SK-N-SH (cell line): ENCODE measurements at regions not wholly inside any gene's neighbourhood (a gene's known extent, or its start where the extent isn't known, plus 50 kb on each side); places are given as distances from the start of the nearest gene placed in this dataset.

Experiments used
- ELF1 ChIP-seq: IDR thresholded peaks from 2 replicates; pipeline ENCODE4 v1.4.0; 2012
- EP300 ChIP-seq, 2 experiments: IDR thresholded peaks; 2 replicates each; pipeline versions ENCODE4 v1.4.0 to v1.6.1; 2012; ENCODE audit warnings: borderline replicate concordance in 1 of 2, low read depth in 1 of 2, low read length in 1 of 2
- GABPA ChIP-seq: IDR thresholded peaks from 2 replicates; pipeline ENCODE4 v1.4.0; 2012; ENCODE audit warnings: low read depth, mild to moderate bottlenecking
- GATA2 ChIP-seq: sonication (generic); formaldehyde crosslinking; IDR thresholded peaks from 2 replicates; pipeline ENCODE4 v1.5.0; 2020; ENCODE audit warnings: mild to moderate bottlenecking, missing genetic modification reagents
- JUND ChIP-seq: IDR thresholded peaks from 2 replicates; pipeline ENCODE4 v1.4.0; 2012
- MAX ChIP-seq: IDR thresholded peaks from 2 replicates; pipeline ENCODE4 v1.4.0; 2012; ENCODE audit warnings: low read depth
- POLR2AphosphoS5 ChIP-seq: IDR thresholded peaks from 2 replicates; pipeline ENCODE4 v1.6.1; 2012; ENCODE audit warnings: low read depth, low read length
- REST ChIP-seq: IDR thresholded peaks from 2 replicates; pipeline ENCODE4 v1.6.1; 2012; ENCODE audit warnings: mild to moderate bottlenecking, low read depth, low read length, moderate library complexity
- SIN3A ChIP-seq: IDR thresholded peaks from 2 replicates; pipeline ENCODE4 v1.6.1; 2012; ENCODE audit warnings: low read depth, mild to moderate bottlenecking, low read length, moderate library complexity, borderline replicate concordance
- SMC3 ChIP-seq: IDR thresholded peaks from 2 replicates; pipeline ENCODE4 v1.6.1; 2012; ENCODE audit warnings: low read depth, low read length, improper control_type of control experiment
- TAF1 ChIP-seq: IDR thresholded peaks from 2 replicates; pipeline ENCODE4 v1.6.1; 2012; ENCODE audit warnings: low read depth, mild to moderate bottlenecking, low read length, moderate library complexity, borderline replicate concordance
- USF1 ChIP-seq: IDR thresholded peaks from 2 replicates; pipeline ENCODE4 v1.4.0; 2012; ENCODE audit warnings: low read depth, borderline replicate concordance
- TF ChIP-seq, protein P1 (sequence below): fragments of 200-600 bp; sonication (generic); IDR thresholded peaks from 2 replicates; pipeline ENCODE4 v1.6.1; 2017; ENCODE audit warnings: antibody characterized with exemption, mild to moderate bottlenecking, moderate library complexity
- TF ChIP-seq, protein P2 (sequence below): fragments of 150-350 bp; IDR thresholded peaks from 2 replicates; pipeline ENCODE4 v1.6.1; 2017; ENCODE audit warnings: antibody characterized with exemption, low read length, low read depth, borderline replicate concordance

DNA sequence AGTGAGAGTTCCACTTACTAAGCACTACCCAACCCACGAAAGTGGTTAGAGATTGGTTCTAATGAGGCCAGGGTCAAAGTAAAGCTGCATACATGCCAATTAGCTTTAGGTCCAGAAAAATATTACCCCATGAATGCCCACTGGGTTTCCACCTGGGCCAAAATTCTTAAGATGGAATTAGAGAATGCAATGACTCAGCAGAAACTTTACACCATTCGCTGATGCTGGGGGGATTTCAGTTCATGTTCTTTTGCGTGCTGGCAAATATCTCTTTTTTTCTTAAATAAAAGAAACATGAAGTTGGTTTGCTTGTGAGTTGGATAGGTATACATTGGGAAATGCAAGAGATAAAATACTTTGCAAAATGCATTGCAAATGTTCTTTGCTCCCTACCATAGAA is 715.3 kb upstream of the MIR17HG start:
- TF ChIP-seq, protein P1, sequence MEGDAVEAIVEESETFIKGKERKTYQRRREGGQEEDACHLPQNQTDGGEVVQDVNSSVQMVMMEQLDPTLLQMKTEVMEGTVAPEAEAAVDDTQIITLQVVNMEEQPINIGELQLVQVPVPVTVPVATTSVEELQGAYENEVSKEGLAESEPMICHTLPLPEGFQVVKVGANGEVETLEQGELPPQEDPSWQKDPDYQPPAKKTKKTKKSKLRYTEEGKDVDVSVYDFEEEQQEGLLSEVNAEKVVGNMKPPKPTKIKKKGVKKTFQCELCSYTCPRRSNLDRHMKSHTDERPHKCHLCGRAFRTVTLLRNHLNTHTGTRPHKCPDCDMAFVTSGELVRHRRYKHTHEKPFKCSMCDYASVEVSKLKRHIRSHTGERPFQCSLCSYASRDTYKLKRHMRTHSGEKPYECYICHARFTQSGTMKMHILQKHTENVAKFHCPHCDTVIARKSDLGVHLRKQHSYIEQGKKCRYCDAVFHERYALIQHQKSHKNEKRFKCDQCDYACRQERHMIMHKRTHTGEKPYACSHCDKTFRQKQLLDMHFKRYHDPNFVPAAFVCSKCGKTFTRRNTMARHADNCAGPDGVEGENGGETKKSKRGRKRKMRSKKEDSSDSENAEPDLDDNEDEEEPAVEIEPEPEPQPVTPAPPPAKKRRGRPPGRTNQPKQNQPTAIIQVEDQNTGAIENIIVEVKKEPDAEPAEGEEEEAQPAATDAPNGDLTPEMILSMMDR: no peak
- TF ChIP-seq SIN3A: no peak
- no peak for TF ChIP-seq EP300 (IDR thresholded peaks at IDR 0.05; ENCODE audit: borderline replicate concordance in 1 of 2, low read depth in 1 of 2, low read length in 1 of 2)
- no peak for TF ChIP-seq GATA2 (CRISPR knock-in tag)
- no peak for TF ChIP-seq REST
- TF ChIP-seq, protein P2, sequence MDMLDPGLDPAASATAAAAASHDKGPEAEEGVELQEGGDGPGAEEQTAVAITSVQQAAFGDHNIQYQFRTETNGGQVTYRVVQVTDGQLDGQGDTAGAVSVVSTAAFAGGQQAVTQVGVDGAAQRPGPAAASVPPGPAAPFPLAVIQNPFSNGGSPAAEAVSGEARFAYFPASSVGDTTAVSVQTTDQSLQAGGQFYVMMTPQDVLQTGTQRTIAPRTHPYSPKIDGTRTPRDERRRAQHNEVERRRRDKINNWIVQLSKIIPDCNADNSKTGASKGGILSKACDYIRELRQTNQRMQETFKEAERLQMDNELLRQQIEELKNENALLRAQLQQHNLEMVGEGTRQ: no peak
- no peak for TF ChIP-seq JUND
- TF ChIP-seq SMC3: no peak
- no peak for TF ChIP-seq TAF1
- no peak for TF ChIP-seq GABPA
- TF ChIP-seq POLR2AphosphoS5: no peak
- TF ChIP-seq MAX: no peak
- no peak for TF ChIP-seq ELF1
- TF ChIP-seq USF1: no peak
